ENCODE measurements at regions not wholly inside any gene's neighbourhood (a gene's known extent, or its start where the extent isn't known, plus 50 kb on each side); places are given as distances from the start of the nearest gene placed in this dataset.

DNA sequence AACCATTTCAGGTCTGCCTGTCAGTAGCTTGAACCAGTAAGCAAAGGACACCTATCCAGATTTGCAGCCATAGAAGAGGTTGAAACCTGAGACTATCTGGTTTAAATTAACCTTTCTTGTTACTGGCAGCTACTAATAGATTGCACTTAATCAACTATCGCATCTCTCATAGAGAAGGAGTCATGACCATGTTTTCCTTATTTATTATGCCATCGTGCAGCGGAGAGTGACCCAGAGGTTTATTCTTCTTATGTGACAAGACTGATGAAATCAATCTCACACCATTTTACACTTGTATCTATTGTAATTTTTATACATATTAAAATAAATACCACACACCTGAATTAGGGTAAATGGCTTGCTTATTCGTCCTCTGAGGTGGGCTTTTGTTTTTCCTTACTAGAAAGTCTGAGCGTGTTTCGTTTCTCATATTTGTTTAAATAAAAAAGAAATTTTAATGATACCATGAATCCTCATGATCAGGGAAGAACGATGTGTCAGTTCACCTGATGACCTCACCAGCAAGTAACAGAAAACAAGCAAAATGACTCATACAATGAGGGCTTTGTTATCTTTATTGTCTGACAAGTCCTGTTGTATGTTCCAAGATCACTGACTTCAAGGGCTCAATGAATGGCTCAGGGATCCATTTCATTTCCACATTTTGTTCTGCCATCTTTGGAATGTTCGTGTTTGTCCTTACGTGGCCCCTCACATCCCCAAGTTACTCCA, 379.5 kb upstream of the DPH6 start:
- WGBS, result 88% methylated on average over 9 of the region's 9 CpGs
- Histone ChIP-seq H3K36me3 (ENCODE audit: control insufficient read depth in 2 of 2, insufficient read depth in 2 of 2, low read length in 1 of 2) (no peaks in the 10 kb centered on the region), H3K27ac (ENCODE audit: low read depth in 1 of 2, low read length in 1 of 2) (no peak overlapping the region), H3K27me3 (ENCODE audit: control insufficient read depth in 2 of 2, insufficient read depth in 1 of 2, low read length in 1 of 2) (no peaks in the 10 kb centered on the region), H3K4me3 (ENCODE audit: low read length in 2 of 2) (no peak overlapping the region), H3K9me3 (ENCODE audit: control insufficient read depth in 2 of 2, insufficient read depth in 1 of 2, low read length in 1 of 2) (no peaks in the 10 kb centered on the region), H3K4me1 (ENCODE audit: control insufficient read depth in 2 of 2, insufficient read depth in 2 of 2, low read length in 2 of 2) (no peaks in the 10 kb centered on the region)
- DNase-seq (ENCODE audit: low read depth in 6 of 9, low spot score in 9 of 9), result no peak

DNA sequence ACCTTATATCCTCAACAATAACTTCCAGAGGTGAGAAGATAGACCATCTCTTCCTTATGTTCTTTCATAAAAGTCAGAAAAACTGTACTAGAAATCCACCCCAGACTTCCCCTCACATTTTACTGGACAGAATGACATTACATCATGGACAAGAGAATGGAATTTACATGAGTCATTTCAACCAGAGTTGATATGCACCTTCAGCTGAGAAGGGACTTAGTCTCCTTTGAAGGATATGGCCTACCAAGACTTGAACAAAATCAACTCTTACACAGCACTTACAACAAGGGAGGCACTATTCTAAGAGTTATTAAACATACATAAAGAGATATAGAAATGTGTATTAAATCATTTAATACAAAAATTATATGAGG, 380.0 kb upstream of the DPH6 start:
- Histone ChIP-seq H3K27me3 (ENCODE audit: control insufficient read depth in 2 of 2, insufficient read depth in 1 of 2, low read length in 1 of 2) (no peaks in the 10 kb centered on the region), H3K27ac (ENCODE audit: low read depth in 1 of 2, low read length in 1 of 2) (no peak overlapping the region), H3K9me3 (ENCODE audit: control insufficient read depth in 2 of 2, insufficient read depth in 1 of 2, low read length in 1 of 2) (no peaks in the 10 kb centered on the region), H3K36me3 (ENCODE audit: control insufficient read depth in 2 of 2, insufficient read depth in 2 of 2, low read length in 1 of 2) (no peaks in the 10 kb centered on the region), H3K4me1 (ENCODE audit: control insufficient read depth in 2 of 2, insufficient read depth in 2 of 2, low read length in 2 of 2) (no peaks in the 10 kb centered on the region), H3K4me3 (ENCODE audit: low read length in 2 of 2) (no peak overlapping the region)
- no peak for DNase-seq (ENCODE audit: low read depth in 6 of 9, low spot score in 9 of 9)

DNA sequence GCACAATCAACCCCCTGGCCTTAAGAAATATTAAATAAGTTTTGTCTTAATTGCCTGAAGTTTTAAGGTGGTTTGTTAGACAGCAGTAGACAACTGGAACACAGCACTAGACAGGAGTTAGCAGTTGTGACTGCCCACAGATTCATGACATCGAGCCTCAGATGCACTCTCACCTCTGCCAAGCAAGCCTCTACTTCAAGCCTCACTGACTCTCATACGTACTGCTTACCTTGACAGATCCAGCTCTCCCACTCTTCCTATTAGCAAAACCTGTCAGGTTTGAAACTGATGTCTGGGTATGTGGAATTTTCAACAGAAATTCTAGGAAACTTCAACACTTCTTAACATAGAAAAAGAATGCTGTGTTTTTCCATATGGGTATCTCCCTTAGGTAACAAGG, 382.9 kb upstream of the DPH6 start:
- Histone ChIP-seq H3K27me3 (ENCODE audit: control insufficient read depth in 2 of 2, insufficient read depth in 1 of 2, low read length in 1 of 2) (no peaks in the 10 kb centered on the region), H3K27ac (ENCODE audit: low read depth in 1 of 2, low read length in 1 of 2) (no peak overlapping the region), H3K9me3 (ENCODE audit: control insufficient read depth in 2 of 2, insufficient read depth in 1 of 2, low read length in 1 of 2) (no peaks in the 10 kb centered on the region), H3K4me1 (ENCODE audit: control insufficient read depth in 2 of 2, insufficient read depth in 2 of 2, low read length in 2 of 2) (no peaks in the 10 kb centered on the region), H3K4me3 (ENCODE audit: low read length in 2 of 2) (no peak overlapping the region), H3K36me3 (ENCODE audit: control insufficient read depth in 2 of 2, insufficient read depth in 2 of 2, low read length in 1 of 2) (no peaks in the 10 kb centered on the region)
- 85% methylated on average over 2 of the region's 2 CpGs for WGBS
- DNase-seq (ENCODE audit: low read depth in 6 of 9, low spot score in 9 of 9), result no peak

DNA sequence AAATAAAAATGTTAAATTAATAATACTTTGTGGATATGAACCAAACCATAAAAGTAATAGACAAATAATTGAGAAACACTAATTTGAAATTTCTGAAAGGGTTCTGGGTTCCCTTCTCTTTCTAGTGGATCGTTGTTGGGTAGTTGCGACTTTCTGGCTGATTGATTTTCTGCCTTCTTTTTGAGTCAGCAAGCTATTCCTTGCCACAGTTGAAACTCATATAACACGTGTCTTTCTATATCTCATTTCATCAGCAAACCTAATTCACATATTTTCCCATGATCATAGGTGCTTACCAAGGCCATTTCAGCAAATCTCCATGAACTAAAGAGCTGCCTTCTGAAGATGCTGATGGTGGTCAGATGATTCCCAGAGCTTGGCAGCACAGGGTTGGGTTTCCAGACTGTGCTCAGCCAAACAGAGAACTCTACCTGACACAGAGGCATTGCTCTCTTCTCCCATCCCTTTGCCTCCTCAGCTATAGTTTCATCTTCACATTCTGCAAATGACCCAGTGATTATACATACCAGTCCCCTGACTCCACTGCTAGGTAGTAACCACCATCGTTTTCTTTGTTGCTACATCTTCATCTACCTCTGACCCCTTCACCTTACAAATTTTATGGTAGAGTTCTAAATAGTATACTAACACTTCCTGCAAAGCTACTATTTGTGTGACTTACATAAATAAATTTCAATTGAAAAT, 383.9 kb upstream of the DPH6 start:
- no peaks in the 10 kb centered on the region for H3K9me3 ChIP-seq (ENCODE audit: control insufficient read depth in 2 of 2, insufficient read depth in 1 of 2, low read length in 1 of 2)
- no peaks in the 10 kb centered on the region for H3K4me1 ChIP-seq (ENCODE audit: control insufficient read depth in 2 of 2, insufficient read depth in 2 of 2, low read length in 2 of 2)
- H3K27ac ChIP-seq (ENCODE audit: low read depth in 1 of 2, low read length in 1 of 2), result no peak overlapping the region
- no peak overlapping the region for H3K4me3 ChIP-seq (ENCODE audit: low read length in 2 of 2)
- H3K27me3 ChIP-seq (ENCODE audit: control insufficient read depth in 2 of 2, insufficient read depth in 1 of 2, low read length in 1 of 2), result no peaks in the 10 kb centered on the region
- WGBS, result 69% methylated on average over 4 of the region's 4 CpGs
- DNase-seq (ENCODE audit: low read depth in 6 of 9, low spot score in 9 of 9), result no peak
- H3K36me3 ChIP-seq (ENCODE audit: control insufficient read depth in 2 of 2, insufficient read depth in 2 of 2, low read length in 1 of 2), result no peaks in the 10 kb centered on the region

DNA sequence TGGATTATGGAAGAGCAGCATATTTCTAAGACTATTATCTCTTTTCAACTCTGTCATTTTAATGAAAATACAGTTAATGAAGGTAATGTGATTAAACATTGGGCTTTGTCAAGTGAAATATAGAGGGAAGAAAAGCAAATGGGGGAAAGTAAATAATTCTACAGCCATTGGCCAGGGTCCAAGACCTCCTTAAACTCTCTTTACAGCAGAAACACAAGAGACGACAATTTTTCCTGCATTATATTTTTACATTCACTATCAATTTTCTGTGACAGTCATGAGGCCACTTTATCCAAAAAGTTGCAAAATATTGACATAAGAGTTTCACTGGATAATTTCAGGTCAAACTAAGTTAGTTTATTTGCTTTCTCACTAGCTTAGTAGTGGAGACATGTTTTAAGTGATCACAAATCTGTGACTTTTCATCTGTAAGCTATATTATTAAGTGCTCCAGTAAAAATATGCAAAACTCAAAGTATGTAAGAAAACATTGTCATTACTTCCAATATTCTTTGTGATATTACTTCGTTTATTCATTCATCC, 385.9 kb upstream of the DPH6 start:
- Histone ChIP-seq H3K27ac (ENCODE audit: low read depth in 1 of 2, low read length in 1 of 2) (no peak overlapping the region), H3K4me3 (ENCODE audit: low read length in 2 of 2) (no peak overlapping the region), H3K36me3 (ENCODE audit: control insufficient read depth in 2 of 2, insufficient read depth in 2 of 2, low read length in 1 of 2) (no peaks in the 10 kb centered on the region), H3K4me1 (ENCODE audit: control insufficient read depth in 2 of 2, insufficient read depth in 2 of 2, low read length in 2 of 2) (no peaks in the 10 kb centered on the region), H3K27me3 (ENCODE audit: control insufficient read depth in 2 of 2, insufficient read depth in 1 of 2, low read length in 1 of 2) (no peaks in the 10 kb centered on the region), H3K9me3 (ENCODE audit: control insufficient read depth in 2 of 2, insufficient read depth in 1 of 2, low read length in 1 of 2) (no peaks in the 10 kb centered on the region)
- 84% methylated on average over 2 of the region's 2 CpGs for WGBS
- DNase-seq (ENCODE audit: low read depth in 6 of 9, low spot score in 9 of 9), result no peak

DNA sequence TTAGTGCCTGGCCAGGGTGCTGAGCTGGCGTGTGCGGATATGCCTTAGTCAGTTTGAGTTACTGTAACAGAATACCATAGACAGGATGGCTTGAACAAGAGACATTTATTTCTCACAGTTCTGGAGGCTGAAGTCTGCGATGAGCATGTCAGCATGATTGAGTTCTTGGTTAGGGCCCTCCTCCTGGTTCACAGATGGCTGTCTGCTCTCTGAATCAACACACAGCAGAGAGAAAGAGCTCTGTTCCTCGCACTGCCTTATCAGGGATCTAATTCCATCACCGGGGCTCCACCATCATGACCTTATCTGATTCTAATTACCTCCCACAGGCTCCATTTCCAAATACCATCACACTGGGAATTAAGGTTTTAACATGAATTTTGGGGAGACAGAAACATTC, 386.6 kb upstream of the DPH6 start:
- 69% methylated on average over 5 of the region's 5 CpGs for WGBS
- Histone ChIP-seq H3K9me3 (ENCODE audit: control insufficient read depth in 2 of 2, insufficient read depth in 1 of 2, low read length in 1 of 2) (no peaks in the 10 kb centered on the region), H3K4me1 (ENCODE audit: control insufficient read depth in 2 of 2, insufficient read depth in 2 of 2, low read length in 2 of 2) (no peaks in the 10 kb centered on the region), H3K27ac (ENCODE audit: low read depth in 1 of 2, low read length in 1 of 2) (no peak overlapping the region), H3K27me3 (ENCODE audit: control insufficient read depth in 2 of 2, insufficient read depth in 1 of 2, low read length in 1 of 2) (no peaks in the 10 kb centered on the region), H3K36me3 (ENCODE audit: control insufficient read depth in 2 of 2, insufficient read depth in 2 of 2, low read length in 1 of 2) (no peaks in the 10 kb centered on the region), H3K4me3 (ENCODE audit: low read length in 2 of 2) (no peak overlapping the region)
- DNase-seq (ENCODE audit: low read depth in 6 of 9, low spot score in 9 of 9), result peak in 1 of 9 donors; percentile 0

DNA sequence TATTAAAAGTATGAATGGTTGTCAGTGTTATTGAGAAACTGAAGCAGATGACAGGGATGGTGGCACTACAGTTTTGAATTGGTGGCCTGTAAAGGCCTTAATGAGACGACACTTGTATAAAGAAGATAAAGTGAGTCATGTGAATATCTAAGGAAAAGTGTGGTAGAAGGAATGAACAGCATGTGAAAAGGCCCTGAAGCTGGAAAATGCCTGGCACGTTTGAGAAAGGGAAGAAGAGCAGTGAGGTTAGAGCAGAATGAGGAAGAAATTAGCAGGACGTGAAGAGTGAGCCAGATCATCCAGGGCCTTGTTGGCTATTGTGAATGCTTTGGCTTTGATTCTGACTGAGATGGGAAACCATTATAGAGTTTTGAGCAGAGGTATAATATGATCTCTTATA, 387.6 kb upstream of the DPH6 start:
- H3K36me3 ChIP-seq (ENCODE audit: control insufficient read depth in 2 of 2, insufficient read depth in 2 of 2, low read length in 1 of 2), result no peaks in the 10 kb centered on the region
- H3K9me3 ChIP-seq (ENCODE audit: control insufficient read depth in 2 of 2, insufficient read depth in 1 of 2, low read length in 1 of 2), result no peaks in the 10 kb centered on the region
- WGBS, result 66% methylated on average over 3 of the region's 3 CpGs
- H3K27ac ChIP-seq (ENCODE audit: low read depth in 1 of 2, low read length in 1 of 2), result no peak overlapping the region
- DNase-seq (ENCODE audit: low read depth in 6 of 9, low spot score in 9 of 9), result no peak
- H3K4me1 ChIP-seq (ENCODE audit: control insufficient read depth in 2 of 2, insufficient read depth in 2 of 2, low read length in 2 of 2), result no peaks in the 10 kb centered on the region
- no peak overlapping the region for H3K4me3 ChIP-seq (ENCODE audit: low read length in 2 of 2)
- no peaks in the 10 kb centered on the region for H3K27me3 ChIP-seq (ENCODE audit: control insufficient read depth in 2 of 2, insufficient read depth in 1 of 2, low read length in 1 of 2)

DNA sequence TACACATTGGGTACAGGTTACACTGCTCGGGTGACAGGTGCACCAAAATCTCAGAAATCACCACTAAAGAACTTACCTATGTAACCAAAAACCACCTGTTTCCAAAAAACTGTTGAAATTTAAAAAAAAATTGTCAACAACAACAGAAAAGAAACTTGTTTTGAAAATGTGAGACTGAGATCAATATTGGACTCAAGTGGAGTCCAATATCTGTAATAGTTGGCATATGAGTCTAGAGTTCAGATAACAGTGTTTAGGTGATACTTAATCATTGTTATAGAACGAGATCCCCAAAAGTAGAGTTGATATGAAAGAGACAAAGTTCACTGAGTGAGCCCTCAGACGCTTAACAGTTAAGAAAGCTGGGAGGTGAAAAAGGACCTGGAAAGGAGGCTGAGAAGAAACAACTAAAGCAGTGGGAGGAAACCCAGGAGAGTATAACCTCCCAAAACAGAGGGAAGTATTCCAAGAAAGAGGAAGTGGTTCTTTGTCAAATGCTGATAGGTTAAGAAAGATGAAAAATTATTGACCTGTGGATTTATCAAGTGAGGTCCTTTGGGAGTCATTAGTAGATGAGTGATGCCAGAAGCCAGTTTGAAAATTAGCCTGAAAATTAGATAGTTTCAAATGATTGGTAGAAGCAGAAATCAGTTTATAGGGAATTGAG, 388.6 kb upstream of the DPH6 start:
- Histone ChIP-seq H3K9me3 (ENCODE audit: control insufficient read depth in 2 of 2, insufficient read depth in 1 of 2, low read length in 1 of 2) (no peaks in the 10 kb centered on the region), H3K4me1 (ENCODE audit: control insufficient read depth in 2 of 2, insufficient read depth in 2 of 2, low read length in 2 of 2) (no peaks in the 10 kb centered on the region), H3K36me3 (ENCODE audit: control insufficient read depth in 2 of 2, insufficient read depth in 2 of 2, low read length in 1 of 2) (no peaks in the 10 kb centered on the region), H3K4me3 (ENCODE audit: low read length in 2 of 2) (no peak overlapping the region), H3K27me3 (ENCODE audit: control insufficient read depth in 2 of 2, insufficient read depth in 1 of 2, low read length in 1 of 2) (no peaks in the 10 kb centered on the region), H3K27ac (ENCODE audit: low read depth in 1 of 2, low read length in 1 of 2) (no peak overlapping the region)
- DNase-seq (ENCODE audit: low read depth in 6 of 9, low spot score in 9 of 9), result no peak
- WGBS, result 94% methylated on average over 3 of the region's 3 CpGs

DNA sequence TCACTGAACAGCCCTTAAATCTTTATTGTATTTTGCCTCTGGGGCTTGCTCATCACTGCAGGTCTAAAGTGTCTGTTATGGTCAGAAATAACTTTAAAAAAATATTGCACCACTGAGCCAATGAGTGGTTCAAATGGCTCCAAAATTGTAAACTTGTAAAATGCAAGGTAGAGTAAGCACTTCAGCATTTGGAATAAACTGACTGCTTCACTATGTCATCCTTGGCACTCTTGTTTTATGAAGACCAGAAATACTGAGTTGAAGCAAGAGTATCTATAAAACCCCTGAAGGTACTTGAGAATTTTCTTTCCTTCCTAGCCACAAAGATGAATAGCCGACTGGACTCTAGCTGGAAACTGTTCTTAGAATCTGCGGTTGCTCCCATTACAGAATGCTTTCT, 390.3 kb upstream of the DPH6 start:
- H3K9me3 ChIP-seq (ENCODE audit: control insufficient read depth in 2 of 2, insufficient read depth in 1 of 2, low read length in 1 of 2), result no peaks in the 10 kb centered on the region
- 98% methylated on average over 2 of the region's 2 CpGs for WGBS
- H3K27ac ChIP-seq (ENCODE audit: low read depth in 1 of 2, low read length in 1 of 2), result no peak overlapping the region
- H3K36me3 ChIP-seq (ENCODE audit: control insufficient read depth in 2 of 2, insufficient read depth in 2 of 2, low read length in 1 of 2), result no peaks in the 10 kb centered on the region
- H3K4me3 ChIP-seq (ENCODE audit: low read length in 2 of 2), result no peak overlapping the region
- H3K4me1 ChIP-seq (ENCODE audit: control insufficient read depth in 2 of 2, insufficient read depth in 2 of 2, low read length in 2 of 2), result no peaks in the 10 kb centered on the region
- H3K27me3 ChIP-seq (ENCODE audit: control insufficient read depth in 2 of 2, insufficient read depth in 1 of 2, low read length in 1 of 2), result no peaks in the 10 kb centered on the region
- no peak for DNase-seq (ENCODE audit: low read depth in 6 of 9, low spot score in 9 of 9)
